ENCODE measurements at regions not wholly inside any gene's neighbourhood (a gene's known extent, or its start where the extent isn't known, plus 50 kb on each side); places are given as distances from the start of the nearest gene placed in this dataset.
A peak's percentile ranks its signal among the peaks of the same experiment; 100 is the strongest.
"Not testable (repeated sequence)": the region's sequence is repeated elsewhere in the genome, so short reads cannot be mapped to it uniquely, and the experiment has no call there.

DNA sequence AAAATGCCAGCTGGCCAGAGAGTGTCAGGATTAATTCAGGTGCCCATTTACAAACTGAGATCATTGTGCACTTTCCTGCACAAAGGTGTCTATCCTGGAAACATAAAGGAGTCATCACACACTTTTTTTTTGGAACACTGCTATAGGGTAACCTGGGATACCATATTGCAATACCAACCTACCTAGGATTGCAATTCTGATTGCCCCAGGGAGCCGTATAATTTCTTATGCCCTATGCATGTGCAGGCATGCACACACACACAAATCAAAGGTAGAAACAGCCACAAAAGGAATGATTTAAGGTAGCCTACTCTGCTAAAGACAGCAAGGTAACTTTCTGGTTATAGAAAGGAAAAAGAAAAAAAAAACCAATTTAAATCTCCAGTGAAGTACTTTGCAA, 285.3 kb upstream of the KITLG start:
- intact Hi-C loops (cut with DNase I): no loop called here
- ATAC-seq (no peak), DNase-seq (ENCODE audit: missing footprints) (no peak)

DNA sequence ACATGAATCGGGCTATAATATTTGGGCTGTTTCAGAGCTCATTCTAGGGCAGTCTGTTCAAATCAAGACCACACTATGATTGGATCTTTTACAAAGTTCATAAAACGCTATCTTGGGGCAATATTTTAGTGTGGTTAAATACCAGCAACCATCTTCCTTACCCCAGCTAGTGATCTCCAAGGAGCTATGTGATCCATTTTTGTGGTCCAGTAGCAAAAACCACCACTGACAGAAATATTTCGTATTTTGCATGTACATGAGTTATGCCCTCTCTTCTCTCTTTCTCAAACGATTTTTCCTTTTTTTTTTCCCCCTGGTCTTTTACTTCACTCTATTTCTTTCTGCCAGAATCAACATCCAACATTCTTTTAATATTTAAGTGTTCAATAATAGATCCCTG, 280.6 kb upstream of the KITLG start:
- intact Hi-C loops (cut with DNase I): no loop called here
- DNase-seq (ENCODE audit: missing footprints): no peak
- no peak for ATAC-seq

DNA sequence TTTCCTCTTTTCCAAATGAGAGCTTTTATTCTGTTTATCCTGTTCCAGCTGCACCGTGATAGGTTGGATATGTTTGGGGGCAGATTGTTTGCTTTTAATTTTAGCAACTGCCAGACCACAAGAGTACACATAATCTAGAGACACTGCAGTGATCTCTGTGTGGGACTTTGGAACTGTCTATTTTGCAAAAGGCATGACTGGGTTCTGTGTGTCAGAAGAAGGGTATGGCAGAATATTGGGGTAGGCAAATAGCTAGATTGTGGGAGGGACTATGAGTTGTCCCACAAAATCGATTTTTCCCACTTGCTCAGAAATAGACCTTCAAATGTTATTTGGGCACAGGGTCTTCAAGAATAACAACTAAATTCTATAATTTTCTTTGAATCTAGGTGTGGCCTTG, 275.9 kb upstream of the KITLG start:
- ATAC-seq: no peak
- intact Hi-C loops (cut with DNase I): no loop called here
- DNase-seq (ENCODE audit: missing footprints): no peak

DNA sequence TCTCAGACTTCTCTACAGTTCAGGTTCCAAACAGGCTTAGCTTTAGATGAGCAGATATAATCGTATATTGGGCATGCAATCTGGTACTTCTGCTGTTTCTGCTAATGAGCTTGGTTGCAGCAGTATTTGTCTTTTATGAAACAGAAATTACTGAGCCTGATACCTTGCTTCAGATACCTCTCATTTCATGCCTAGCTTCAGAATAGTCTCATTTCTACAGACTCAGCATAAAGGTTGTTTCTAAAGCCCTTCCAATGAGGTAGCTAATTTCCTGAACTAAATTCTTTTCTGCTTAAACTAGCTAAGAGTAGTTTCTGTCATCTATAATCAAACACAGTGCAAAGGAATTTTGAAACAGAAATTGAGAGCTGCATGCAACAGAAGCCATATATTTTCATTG, 275.0 kb upstream of the KITLG start:
- ATAC-seq: no peak
- intact Hi-C loops (cut with DNase I): no loop called here
- DNase-seq (ENCODE audit: missing footprints): no peak

DNA sequence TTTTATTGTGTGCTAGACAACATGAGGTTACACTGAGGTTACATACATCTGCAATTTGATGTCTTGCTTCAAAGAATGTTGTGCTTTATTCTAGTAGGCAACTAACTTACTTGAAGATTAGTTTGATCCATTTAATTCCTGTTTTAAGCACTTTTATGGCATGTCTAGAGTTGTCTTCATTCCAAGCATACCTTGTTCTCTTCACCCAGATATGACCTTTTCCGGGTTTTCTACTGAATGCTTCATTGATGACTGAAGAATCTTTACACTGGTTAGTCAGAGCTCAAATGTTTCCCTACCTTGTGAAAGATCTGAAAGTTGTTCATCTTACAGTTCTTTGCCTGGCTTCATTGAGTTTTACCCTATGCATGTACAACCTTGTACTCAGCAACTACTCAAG, 274.0 kb upstream of the KITLG start:
- ATAC-seq (no peak), DNase-seq (ENCODE audit: missing footprints) (no peak)
- intact Hi-C loops (cut with DNase I): no loop called here

DNA sequence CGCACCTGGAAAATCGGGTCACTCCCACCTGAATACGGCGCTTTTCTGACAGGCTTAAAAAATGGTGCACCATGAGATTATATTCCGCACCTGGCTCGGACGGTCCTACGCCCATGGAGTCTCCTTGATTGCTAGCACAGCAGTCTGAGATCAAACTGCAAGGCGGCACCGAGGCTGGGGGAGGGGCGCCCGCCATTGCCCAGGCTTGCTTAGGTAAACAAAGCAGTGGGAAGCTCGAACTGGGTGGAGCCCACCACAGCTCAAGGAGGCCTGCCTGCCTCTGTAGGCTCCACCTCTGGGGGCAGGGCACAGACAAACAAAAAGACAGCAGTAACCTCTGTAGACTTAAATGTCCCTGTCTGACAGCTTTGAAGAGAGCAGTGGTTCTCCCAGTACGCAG, 267.0 kb upstream of the KITLG start:
- intact Hi-C loops (cut with DNase I); DNase-seq (ENCODE audit: missing footprints); ATAC-seq: not testable (repeated sequence)

DNA sequence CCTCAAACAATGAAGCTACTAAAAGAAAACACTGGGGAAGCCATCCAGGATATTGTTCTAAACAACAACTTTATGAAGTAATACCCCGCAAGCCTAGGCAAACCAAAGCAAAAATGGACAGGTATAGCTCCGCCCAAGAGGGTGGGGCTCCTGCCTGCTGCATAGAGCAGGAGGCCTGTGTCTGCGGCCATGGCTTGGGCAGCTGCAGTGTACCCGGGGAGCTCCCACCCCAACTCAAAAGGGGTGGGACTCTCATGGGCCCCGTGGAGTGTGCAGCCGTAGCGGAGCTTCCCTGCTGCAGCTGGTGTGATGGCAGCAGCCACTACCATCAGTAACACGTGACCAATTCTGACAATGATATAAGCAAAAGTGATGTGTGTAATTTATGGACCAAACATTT, 264.2 kb upstream of the KITLG start:
- intact Hi-C loops (cut with DNase I): no loop called here
- ATAC-seq (no peak), DNase-seq (ENCODE audit: missing footprints) (peak; percentile 26)

DNA sequence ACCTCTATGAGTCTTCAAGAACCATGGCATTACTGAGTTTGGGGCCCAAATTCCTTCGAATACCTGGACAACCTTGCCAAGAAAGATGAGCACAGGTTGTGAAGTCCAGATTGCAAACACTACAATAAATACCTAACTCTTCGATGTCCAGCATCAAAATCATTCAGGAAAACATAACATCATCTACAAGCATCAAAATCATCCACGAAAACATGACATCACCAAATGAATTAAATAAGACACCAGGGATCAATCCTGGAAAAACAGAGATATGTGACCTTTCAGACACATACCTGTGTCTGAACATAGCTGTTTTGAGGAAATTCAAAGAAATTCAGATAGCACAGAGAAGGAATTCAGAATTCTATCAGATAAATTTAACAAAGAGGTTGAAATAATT, 262.0 kb upstream of the KITLG start:
- DNase-seq (ENCODE audit: missing footprints) (no peak), ATAC-seq (no peak)
- intact Hi-C loops (cut with DNase I): no loop called here

DNA sequence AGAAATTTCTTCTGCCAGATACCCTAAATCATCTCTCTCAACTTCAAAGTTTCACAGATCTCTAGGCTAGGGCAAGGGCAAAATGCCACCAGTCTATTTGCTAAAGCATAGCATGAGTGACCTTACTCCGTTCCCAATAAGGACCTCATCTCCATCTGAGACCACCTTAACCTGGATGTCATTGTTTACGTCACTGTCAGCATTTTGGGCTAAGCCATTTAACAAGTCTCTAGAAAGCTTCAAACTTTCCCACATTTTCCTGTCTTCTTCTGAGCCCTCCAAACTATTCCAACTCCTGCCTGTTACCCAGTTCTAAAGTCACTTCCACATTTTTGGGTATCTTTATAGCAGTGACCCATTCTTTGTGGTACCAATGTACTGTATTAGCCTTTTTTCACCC, 259.2 kb upstream of the KITLG start:
- ATAC-seq: no peak
- DNase-seq (ENCODE audit: missing footprints): no peak
- intact Hi-C loops (cut with DNase I): no loop called here

DNA sequence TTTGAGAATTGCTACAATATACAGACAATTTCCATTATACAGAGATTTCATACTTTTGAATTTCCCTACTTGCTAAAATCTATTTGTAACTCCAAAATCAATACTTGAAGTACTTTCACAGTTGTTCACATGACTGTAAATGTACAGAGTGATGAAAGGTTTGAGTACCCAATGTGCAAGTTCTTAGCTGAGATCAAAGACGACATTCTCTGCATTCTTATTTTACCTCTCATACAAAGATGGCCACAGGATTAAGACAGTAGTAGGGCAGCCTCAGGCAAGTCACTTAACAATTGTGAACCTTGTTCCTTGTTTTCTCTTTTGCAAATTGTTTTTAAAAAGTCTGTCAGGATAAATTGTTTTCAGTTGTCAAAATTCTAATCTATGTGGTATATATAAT, 255.9 kb upstream of the KITLG start:
- ATAC-seq (no peak), DNase-seq (ENCODE audit: missing footprints) (no peak)
- intact Hi-C loops (cut with DNase I): no loop called here

DNA sequence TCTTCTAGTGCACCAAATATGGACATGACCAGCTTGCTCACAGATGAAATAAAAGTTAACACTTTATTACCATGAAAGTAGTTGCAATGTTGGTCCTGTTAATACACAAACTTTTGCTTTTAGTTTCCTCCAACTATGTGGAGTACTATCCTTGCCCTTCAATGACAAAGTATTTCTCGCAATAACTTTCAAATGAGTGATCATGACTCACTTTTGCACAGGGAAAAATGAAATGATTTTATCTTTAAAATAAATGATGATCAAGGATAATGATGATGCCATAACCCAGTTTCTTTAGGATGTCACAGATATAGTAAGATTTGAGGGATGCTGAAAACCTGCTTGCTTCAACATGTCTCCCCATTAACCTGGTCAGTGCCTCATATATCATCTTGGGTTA, 254.0 kb upstream of the KITLG start:
- DNase-seq (ENCODE audit: missing footprints) (no peak), ATAC-seq (no peak)
- intact Hi-C loops (cut with DNase I): no loop called here

DNA sequence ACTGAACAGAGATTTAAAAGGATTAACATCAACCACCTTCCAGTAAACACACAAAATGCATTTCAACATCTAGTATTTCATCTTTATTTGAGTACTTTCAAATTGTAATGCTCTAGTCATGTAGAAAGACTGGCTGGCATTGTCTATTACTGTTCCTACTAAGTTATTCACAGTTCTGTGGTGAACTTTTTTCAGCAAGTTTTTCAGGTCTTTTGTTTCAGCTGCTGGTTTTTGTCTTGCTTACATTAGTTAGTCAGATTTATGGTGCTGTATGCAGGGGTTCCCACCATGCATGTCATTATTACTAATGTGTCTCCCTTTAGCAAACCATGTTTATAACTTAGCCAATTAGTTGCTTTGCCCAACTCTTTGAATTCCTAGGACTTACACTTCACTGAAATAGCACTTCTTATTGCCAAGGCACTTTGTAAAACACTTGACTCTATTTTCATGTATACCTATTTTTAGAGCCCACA, 253.4 kb upstream of the KITLG start:
- DNase-seq (ENCODE audit: missing footprints) (no peak), ATAC-seq (no peak)
- intact Hi-C loops (cut with DNase I): no loop called here

DNA sequence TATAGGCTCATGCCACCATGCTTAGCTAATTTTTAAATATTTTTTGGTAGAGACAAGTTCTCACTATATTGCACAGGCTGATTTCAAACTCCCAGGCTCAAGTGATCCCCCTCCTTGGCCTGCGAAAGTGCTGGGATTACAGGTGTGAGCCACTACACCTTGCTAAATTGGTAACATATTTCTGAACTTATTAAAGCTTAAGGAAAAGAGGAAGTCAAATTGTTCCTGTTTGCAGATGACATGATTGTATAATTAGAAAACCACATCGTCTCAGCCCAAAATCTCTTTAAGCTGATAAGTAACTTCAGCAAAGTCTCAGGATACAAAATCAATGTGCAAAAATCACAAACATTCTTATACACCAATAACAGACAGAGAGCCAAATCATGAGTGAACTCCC, 248.3 kb upstream of the KITLG start:
- DNase-seq (ENCODE audit: missing footprints); ATAC-seq; intact Hi-C loops (cut with DNase I): not testable (repeated sequence)

DNA sequence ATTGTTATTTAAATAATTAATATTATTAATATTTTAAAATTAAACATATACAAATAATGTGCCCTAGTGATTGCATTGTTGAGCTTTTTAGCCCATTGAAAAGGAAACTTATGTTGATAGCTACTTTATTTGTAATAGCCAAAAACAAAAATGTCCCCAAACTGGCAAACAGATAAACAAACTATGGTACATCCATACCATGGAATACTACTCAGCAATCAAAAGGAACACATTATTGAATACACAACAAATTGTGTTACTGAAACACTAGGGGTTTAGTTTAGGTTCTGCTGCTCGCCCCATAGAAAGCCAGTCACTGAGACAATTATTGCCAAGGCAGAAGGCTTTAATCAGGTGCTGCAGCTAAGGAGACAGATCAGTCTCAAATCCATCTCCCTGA, 239.7 kb upstream of the KITLG start:
- intact Hi-C loops (cut with DNase I): no loop called here
- DNase-seq (ENCODE audit: missing footprints): no peak
- ATAC-seq: no peak

DNA sequence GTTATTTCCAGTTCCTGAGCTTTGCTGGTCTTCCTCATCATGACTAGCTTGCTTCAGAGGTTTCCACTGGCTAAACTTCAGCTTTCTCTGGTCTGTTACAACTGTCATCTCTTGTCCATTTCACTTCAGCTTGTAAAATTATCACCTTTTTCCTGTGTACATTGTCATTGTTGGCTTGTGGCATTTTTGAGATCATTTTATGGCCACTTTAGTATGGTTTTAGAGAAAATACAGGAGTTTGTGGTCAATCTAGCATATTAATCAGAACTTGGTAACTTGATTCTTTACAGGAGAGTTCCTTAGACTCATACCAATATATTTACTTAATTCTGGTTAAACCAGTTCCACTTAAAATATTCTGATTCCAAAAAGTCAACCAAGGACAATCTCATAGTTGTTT, 235.9 kb upstream of the KITLG start:
- DNase-seq (ENCODE audit: missing footprints) (no peak), ATAC-seq (no peak)
- intact Hi-C loops (cut with DNase I): no loop called here

DNA sequence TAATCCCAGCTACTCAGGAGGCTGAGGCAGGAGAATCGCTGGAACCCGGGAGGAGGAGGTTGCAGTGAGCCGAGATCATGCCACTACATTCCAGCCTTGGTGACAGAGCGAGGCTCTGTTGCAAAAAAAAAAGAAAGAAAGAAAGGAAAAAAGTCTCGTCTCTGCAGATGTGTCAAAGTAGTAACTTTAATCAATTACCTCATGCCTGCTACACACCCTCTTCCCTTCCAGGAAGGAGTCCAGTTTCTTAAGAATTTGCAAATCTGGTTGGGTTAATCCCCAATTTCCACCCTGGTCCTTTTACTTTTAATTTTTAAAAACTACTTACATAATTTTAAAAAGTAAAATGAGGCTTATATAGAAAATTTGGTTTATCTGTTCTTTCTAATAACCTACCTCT, 234.5 kb upstream of the KITLG start:
- ATAC-seq: no peak
- no peak for DNase-seq (ENCODE audit: missing footprints)
- intact Hi-C loops (cut with DNase I): no loop called here

DNA sequence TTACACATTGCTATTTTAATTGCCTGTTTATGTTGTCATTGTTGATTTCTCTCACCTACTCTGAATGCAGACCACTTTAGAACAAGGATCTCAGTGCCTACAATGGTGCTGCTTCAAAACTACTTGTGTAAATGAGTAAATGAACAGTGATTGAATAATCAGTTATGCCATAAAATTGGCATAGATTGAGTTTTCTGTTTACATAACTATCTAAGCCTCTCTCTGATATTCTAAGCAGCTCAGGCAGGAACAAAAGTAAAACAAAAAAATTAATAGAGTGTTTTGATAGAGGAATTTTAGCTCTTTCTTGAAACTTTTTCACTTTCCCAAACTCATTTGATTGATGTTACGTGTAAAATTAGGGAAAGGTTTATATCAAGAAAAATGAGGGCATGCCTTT, 232.3 kb upstream of the KITLG start:
- intact Hi-C loops (cut with DNase I): no loop called here
- DNase-seq (ENCODE audit: missing footprints) (no peak), ATAC-seq (no peak)

DNA sequence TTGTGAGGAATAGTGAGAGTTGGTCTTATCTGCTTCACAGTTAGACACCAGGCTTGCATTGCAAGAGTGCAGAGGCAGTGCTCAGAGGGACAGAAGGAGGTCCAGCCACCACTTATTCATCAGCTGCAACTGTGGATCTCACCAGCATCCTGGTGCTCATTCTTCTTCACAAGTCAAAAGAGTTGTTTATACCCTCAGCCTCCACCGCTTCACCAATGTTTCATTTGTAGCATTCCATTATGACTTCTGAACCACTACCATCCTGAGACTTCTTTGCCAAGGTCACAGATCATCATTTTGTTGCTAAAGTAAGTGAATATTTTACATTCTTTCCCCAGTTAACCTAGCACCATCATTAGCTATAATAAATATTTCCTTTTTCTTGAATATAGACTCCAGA, 230.5 kb upstream of the KITLG start:
- DNase-seq (ENCODE audit: missing footprints) (no peak), ATAC-seq (no peak)
- intact Hi-C loops (cut with DNase I): no loop called here

DNA sequence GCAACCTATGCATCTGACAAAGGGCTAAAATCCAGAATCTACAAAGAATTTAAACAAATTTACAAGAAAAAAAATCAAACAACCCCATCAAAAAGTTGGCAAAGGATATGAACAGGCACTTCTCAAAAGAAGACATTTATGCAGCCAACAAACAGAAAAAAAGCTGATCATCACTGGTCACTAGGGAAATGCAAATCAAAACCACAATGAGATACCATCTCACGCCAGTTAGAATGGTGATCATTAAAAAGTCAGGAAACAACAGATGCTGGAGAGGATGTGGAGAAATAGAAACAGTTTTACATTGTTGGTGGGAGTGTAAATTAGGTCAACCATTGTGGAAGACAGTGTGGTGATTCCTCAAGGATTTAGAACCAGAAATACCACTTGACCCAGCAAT, 229.6 kb upstream of the KITLG start:
- intact Hi-C loops (cut with DNase I); ATAC-seq; DNase-seq (ENCODE audit: missing footprints): not testable (repeated sequence)

DNA sequence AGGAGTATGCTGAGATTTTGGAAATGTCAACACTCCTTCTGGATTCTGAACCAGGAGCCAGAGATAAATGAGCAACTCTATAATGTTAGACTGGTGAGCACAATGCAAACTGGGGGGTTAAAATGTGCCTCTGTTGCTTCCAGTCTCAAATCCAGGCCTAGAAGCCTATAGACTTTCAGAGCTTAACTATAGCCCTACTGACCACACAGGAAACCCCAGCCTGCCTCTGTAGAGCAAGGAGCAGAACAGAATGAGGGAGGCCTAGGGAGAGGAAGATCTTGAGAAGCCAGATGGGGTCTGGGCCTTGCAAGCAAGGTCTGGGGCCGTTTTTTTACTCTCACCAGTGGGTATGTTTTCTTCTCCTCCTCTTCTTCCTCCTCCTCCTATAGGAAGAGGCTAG, 225.4 kb upstream of the KITLG start:
- intact Hi-C loops (cut with DNase I): no loop called here
- no peak for DNase-seq (ENCODE audit: missing footprints)
- ATAC-seq: no peak

DNA sequence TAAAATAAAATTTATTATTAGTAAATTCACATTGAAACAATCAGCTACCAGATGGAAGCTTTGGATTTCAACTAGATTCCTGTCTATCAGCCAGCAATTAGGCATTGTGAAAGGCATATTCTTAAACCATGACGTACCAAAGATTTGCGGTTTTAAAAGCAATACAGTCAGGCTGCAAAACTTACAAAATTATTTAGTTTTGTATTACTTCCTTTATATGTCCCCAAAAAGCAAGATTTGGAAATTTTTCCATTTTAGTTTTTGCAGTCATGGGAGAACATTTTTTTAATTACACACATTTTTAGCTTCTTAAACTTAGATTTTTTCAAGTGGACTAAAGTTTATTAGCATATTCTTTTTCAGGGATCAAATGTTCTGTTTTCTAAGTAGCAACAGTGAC, 225.0 kb upstream of the KITLG start:
- intact Hi-C loops (cut with DNase I): no loop called here
- DNase-seq (ENCODE audit: missing footprints): no peak
- no peak for ATAC-seq

All from Right ventricle myocardium inferior (tissue), 1 donor.